ENCODE measurements at regions not wholly inside any gene's neighbourhood (a gene's known extent, or its start where the extent isn't known, plus 50 kb on each side); places are given as distances from the start of the nearest gene placed in this dataset.

GRCh38 chr18:77815666-77816338 lies 566.2 kb downstream of the GALR1 start:
- Mint-ChIP-seq H3K9me3 (ENCODE audit: unreplicated experiment) (peaks cover 25% of the 10 kb centered on the region), H3K27me3 (ENCODE audit: insufficient read depth, unreplicated experiment) (peaks cover 16% of the 10 kb centered on the region), H3K4me1 (ENCODE audit: insufficient read depth, unreplicated experiment) (no peaks in the 10 kb centered on the region), H3K36me3 (ENCODE audit: insufficient read depth, unreplicated experiment) (no peaks in the 10 kb centered on the region), H3K4me3 (ENCODE audit: unreplicated experiment) (no peak overlapping the region), H3K27ac (ENCODE audit: low read depth, unreplicated experiment) (no peak overlapping the region)
- CTCF ChIA-PET = no interaction called here
- TF ChIP-seq, protein P1, sequence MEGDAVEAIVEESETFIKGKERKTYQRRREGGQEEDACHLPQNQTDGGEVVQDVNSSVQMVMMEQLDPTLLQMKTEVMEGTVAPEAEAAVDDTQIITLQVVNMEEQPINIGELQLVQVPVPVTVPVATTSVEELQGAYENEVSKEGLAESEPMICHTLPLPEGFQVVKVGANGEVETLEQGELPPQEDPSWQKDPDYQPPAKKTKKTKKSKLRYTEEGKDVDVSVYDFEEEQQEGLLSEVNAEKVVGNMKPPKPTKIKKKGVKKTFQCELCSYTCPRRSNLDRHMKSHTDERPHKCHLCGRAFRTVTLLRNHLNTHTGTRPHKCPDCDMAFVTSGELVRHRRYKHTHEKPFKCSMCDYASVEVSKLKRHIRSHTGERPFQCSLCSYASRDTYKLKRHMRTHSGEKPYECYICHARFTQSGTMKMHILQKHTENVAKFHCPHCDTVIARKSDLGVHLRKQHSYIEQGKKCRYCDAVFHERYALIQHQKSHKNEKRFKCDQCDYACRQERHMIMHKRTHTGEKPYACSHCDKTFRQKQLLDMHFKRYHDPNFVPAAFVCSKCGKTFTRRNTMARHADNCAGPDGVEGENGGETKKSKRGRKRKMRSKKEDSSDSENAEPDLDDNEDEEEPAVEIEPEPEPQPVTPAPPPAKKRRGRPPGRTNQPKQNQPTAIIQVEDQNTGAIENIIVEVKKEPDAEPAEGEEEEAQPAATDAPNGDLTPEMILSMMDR (IDR thresholded peaks at IDR 0.05; ENCODE audit: unreplicated experiment) = no peak
- POLR2A ChIA-PET = no interaction called here
- intact Hi-C loops (cut with micrococcal nuclease) = no loop called here
- DNase-seq (ENCODE audit: unreplicated experiment) = no peak
- no TSS peak for BruUV-seq (replicated peaks)

DNA sequence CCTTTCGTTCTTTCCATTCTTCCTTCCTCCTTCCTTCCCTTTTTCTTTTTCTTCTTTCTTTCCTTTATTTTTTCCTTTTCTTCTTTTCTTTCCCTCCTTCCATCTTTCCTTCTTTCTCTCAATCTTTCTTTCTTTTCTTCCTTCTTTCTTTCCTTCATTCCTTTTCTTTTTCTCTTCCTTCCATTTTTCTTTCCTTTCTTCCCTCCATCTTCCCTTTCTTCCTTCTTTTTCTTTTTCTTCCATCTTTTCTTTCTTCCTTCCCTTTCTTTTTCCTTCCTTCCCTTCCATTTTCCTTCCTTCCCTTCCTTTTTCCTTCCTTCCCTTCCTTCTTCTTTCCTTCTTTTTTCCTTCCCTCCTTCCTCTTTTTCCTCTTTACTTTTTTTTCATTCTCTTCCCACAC lies 568.7 kb downstream of the GALR1 start:
- intact Hi-C loops (cut with micrococcal nuclease) = no loop called here
- H3K9me3 Mint-ChIP-seq (ENCODE audit: unreplicated experiment) = peaks cover 25% of the 10 kb centered on the region
- no peak overlapping the region for H3K4me3 Mint-ChIP-seq (ENCODE audit: unreplicated experiment)
- TF ChIP-seq, protein P1 (IDR thresholded peaks at IDR 0.05; ENCODE audit: unreplicated experiment) = no peak
- ChIA-PET POLR2A (no interaction called here), CTCF (no interaction called here)
- H3K4me1 Mint-ChIP-seq (ENCODE audit: insufficient read depth, unreplicated experiment) = no peaks in the 10 kb centered on the region
- H3K27me3 Mint-ChIP-seq (ENCODE audit: insufficient read depth, unreplicated experiment) = peaks cover 16% of the 10 kb centered on the region
- BruUV-seq (replicated peaks) = no TSS peak
- H3K36me3 Mint-ChIP-seq (ENCODE audit: insufficient read depth, unreplicated experiment) = no peaks in the 10 kb centered on the region
- no peak for DNase-seq (ENCODE audit: unreplicated experiment)
- H3K27ac Mint-ChIP-seq (ENCODE audit: low read depth, unreplicated experiment) = no peak overlapping the region

GRCh38 chr18:77820472-77820871 lies 570.8 kb downstream of the GALR1 start:
- POLR2A ChIA-PET = no interaction called here
- no TSS peak for BruUV-seq (replicated peaks)
- no peaks in the 10 kb centered on the region for H3K36me3 Mint-ChIP-seq (ENCODE audit: insufficient read depth, unreplicated experiment)
- H3K4me1 Mint-ChIP-seq (ENCODE audit: insufficient read depth, unreplicated experiment) = no peaks in the 10 kb centered on the region
- TF ChIP-seq, protein P1 (IDR thresholded peaks at IDR 0.05; ENCODE audit: unreplicated experiment) = no peak
- H3K27me3 Mint-ChIP-seq (ENCODE audit: insufficient read depth, unreplicated experiment) = peaks cover 16% of the 10 kb centered on the region
- CTCF ChIA-PET = interaction anchor here (0.7 kb wide), 1 partner anchor 19 kb away, joined by 3 read pairs; no protein-coding TSS in a partner anchor
- H3K4me3 Mint-ChIP-seq (ENCODE audit: unreplicated experiment) = no peak overlapping the region
- peaks cover 25% of the 10 kb centered on the region for H3K9me3 Mint-ChIP-seq (ENCODE audit: unreplicated experiment)
- no peak for DNase-seq (ENCODE audit: unreplicated experiment)
- H3K27ac Mint-ChIP-seq (ENCODE audit: low read depth, unreplicated experiment) = no peak overlapping the region
- intact Hi-C loops (cut with micrococcal nuclease) = no loop called here

- intact Hi-C loops (cut with micrococcal nuclease) = no loop called here
- ChIA-PET POLR2A (no interaction called here), CTCF (no interaction called here)
- Mint-ChIP-seq H3K36me3 (ENCODE audit: insufficient read depth, unreplicated experiment) (no peaks in the 10 kb centered on the region), H3K4me1 (ENCODE audit: insufficient read depth, unreplicated experiment) (no peaks in the 10 kb centered on the region), H3K27me3 (ENCODE audit: insufficient read depth, unreplicated experiment) (peaks cover 16% of the 10 kb centered on the region), H3K4me3 (ENCODE audit: unreplicated experiment) (no peak overlapping the region), H3K27ac (ENCODE audit: low read depth, unreplicated experiment) (no peak overlapping the region), H3K9me3 (ENCODE audit: unreplicated experiment) (peaks cover 25% of the 10 kb centered on the region)
- DNase-seq (ENCODE audit: unreplicated experiment) = no peak
- TF ChIP-seq, protein P1 (IDR thresholded peaks at IDR 0.05; ENCODE audit: unreplicated experiment) = no peak
- no TSS peak for BruUV-seq (replicated peaks)
These were observed 572.2 kb downstream of the GALR1 start for GRCh38 chr18:77821892-77822291.

Measured in MCF 10A (cell line).